K562 (cell line): ENCODE measurements at regions not wholly inside any gene's neighbourhood (a gene's known extent, or its start where the extent isn't known, plus 50 kb on each side); places are given as distances from the start of the nearest gene placed in this dataset.

Source experiments
- ATAC-seq: fragments of 200-7000 bp; cut with Tn5 transposase; 3 replicates; pipeline ENCODE4 v1.9.1; 2020; ENCODE audit warnings: moderate library complexity
- BruUV-seq: library from RNA; stranded (reverse); fragments of 400-500 nt; replicated peaks from 2 replicates; lab custom pipeline; 2021; lab: Mats Ljungman, UMichigan
- CTCF ChIA-PET: fragments of 300-600 bp; formaldehyde crosslinking; extraction: SDS; loops from one replicate; lab custom pipeline; 2021; ENCODE audit warnings: low intra/inter-chr PET ratio; lab: Yijun Ruan, JAX
- POLR2A ChIA-PET: fragments of 300-600, 350-650 bp; sonication (Branson Sonifier 250); formaldehyde crosslinking; extraction: SDS; loops from one replicate; lab custom pipeline; 2021; ENCODE audit warnings: antibody characterized with exemption, inconsistent platforms; lab: Yijun Ruan, JAX
- DNase-seq, 4 experiments: peaks; one replicate each; pipeline versions ENCODE4 v3.0.0 to v3.0.0-alpha.2; 2011 to 2018; ENCODE audit warnings: low spot score in 3 of 4, mixed read lengths in 3 of 4; ENCODE audit errors: extremely low read depth in 1 of 4
- FAIRE-seq: peaks from 2 replicates; lab custom pipeline; 2011; peaks lifted over from hg19 to GRCh38; lab: Jason Lieb, UNC
- H2AFZ ChIP-seq: 2 replicates; pipeline ENCODE4 v1.6.0; 2011; ENCODE audit warnings: low read depth, low read length, control low read depth, inconsistent platforms
- H3K27ac ChIP-seq: fragments of 200-600 bp; 3 replicates; pipeline ENCODE4 v1.8.0; 2011; ENCODE audit warnings: low read depth, mild to moderate bottlenecking, control low read depth, inconsistent platforms, low read length, moderate library complexity, mixed read lengths; ENCODE audit errors: extremely low read depth
- H3K27me3 ChIP-seq, 2 experiments: fragments of 300-600 bp in 1 of 2; 2 replicates in 1 of 2; 3 replicates in 1 of 2; pipeline versions ENCODE4 v1.6.0 to v1.8.0; 2011; ENCODE audit warnings: inconsistent platforms in 2 of 2, low read length in 2 of 2, mild to moderate bottlenecking in 1 of 2, mixed read lengths in 1 of 2, moderate library complexity in 1 of 2; ENCODE audit not compliant: control insufficient read depth in 2 of 2, insufficient read depth in 2 of 2
- H3K36me3 ChIP-seq: fragments of 300-600 bp; 3 replicates; pipeline ENCODE4 v1.8.0; 2011; ENCODE audit warnings: mild to moderate bottlenecking, low read length, inconsistent platforms; ENCODE audit not compliant: control insufficient read depth, insufficient read depth
- H3K4me1 ChIP-seq, 2 experiments: fragments of 200-600 bp in 1 of 2; replicated peaks in 1 of 2; 2 replicates in 1 of 2; 3 replicates in 1 of 2; pipeline versions ENCODE4 v1.5.1 to v1.8.0; 2011; ENCODE audit warnings: inconsistent platforms in 2 of 2, low read length in 2 of 2, mild to moderate bottlenecking in 1 of 2, mixed read lengths in 1 of 2, moderate library complexity in 1 of 2; ENCODE audit not compliant: control insufficient read depth in 2 of 2, insufficient read depth in 2 of 2
- H3K4me2 ChIP-seq: 2 replicates; pipeline ENCODE4 v1.6.1; 2011; ENCODE audit warnings: low read length, control low read depth, inconsistent platforms, mixed read lengths; ENCODE audit not compliant: insufficient read depth
- H3K4me3 ChIP-seq: fragments of 200-600 bp; sonication (generic), shearing (Covaris generic); 2 replicates; pipeline ENCODE4 v1.5.1; 2016; ENCODE audit warnings: control low read depth, inconsistent platforms
- H3K79me2 ChIP-seq: fragments of 200-600 bp; 3 replicates; pipeline ENCODE4 v1.8.0; 2011; ENCODE audit warnings: low read length, inconsistent platforms; ENCODE audit not compliant: control insufficient read depth, insufficient read depth
- H3K9ac ChIP-seq, 2 experiments: 2 replicates each; pipeline versions ENCODE4 v1.6.0 to v1.6.1; 2011; ENCODE audit warnings: low read depth in 2 of 2, low read length in 2 of 2, control low read depth in 1 of 2, inconsistent platforms in 1 of 2, mild to moderate bottlenecking in 1 of 2, mixed read lengths in 1 of 2; ENCODE audit not compliant: insufficient read depth in 1 of 2
- H3K9me1 ChIP-seq: one replicate; pipeline ENCODE4 v1.6.0; 2011; ENCODE audit warnings: inconsistent platforms, mild to moderate bottlenecking, low read length, moderate library complexity; ENCODE audit not compliant: control insufficient read depth, insufficient read depth
- H3K9me3 ChIP-seq: replicated peaks from 2 replicates; pipeline ENCODE4 v1.5.1; 2011; ENCODE audit warnings: low read depth, low read length, inconsistent platforms; ENCODE audit not compliant: control insufficient read depth, insufficient read depth
- H4K20me1 ChIP-seq: replicated peaks from 2 replicates; pipeline ENCODE4 v1.6.1; 2011; ENCODE audit warnings: low read length, inconsistent platforms, mixed read lengths; ENCODE audit not compliant: control insufficient read depth, insufficient read depth
- ADNP ChIP-seq: fragments of 200-800 bp; sonication (Bioruptor generic); IDR thresholded peaks from 2 replicates; pipeline ENCODE4 v1.6.1; 2016; ENCODE audit warnings: missing genetic modification characterization, missing compliant biosample characterization
- CHD4 ChIP-seq: fragments of 200-600 bp; sonication (generic); IDR thresholded peaks from 3 replicates; pipeline ENCODE4 v1.6.1; 2012; ENCODE audit warnings: low read depth, mild to moderate bottlenecking, mixed read lengths, low read length, inconsistent platforms; ENCODE audit not compliant: insufficient read depth, insufficient replicate concordance, poor library complexity, severe bottlenecking
- FOXP1 ChIP-seq: sonication (generic); formaldehyde crosslinking; IDR thresholded peaks from 2 replicates; pipeline ENCODE4 v1.8.0; 2022; ENCODE audit warnings: mild to moderate bottlenecking, missing genetic modification reagents
- IFI16 ChIP-seq: fragments of 250-450 bp; sonication (Bioruptor Pico); IDR thresholded peaks from 2 replicates; pipeline ENCODE4 v2.1.2; 2022; ENCODE audit warnings: mild to moderate bottlenecking, inconsistent platforms
- KLF6 ChIP-seq: fragments of 250-450 bp; sonication (Bioruptor Pico); IDR thresholded peaks from 2 replicates; pipeline ENCODE4 v1.4.0; 2020; ENCODE audit warnings: mild to moderate bottlenecking, moderate library complexity, borderline replicate concordance
- NFIC ChIP-seq: fragments of 450-650 bp; IDR thresholded peaks from 2 replicates; pipeline ENCODE4 v1.6.1; 2017; ENCODE audit warnings: mild to moderate bottlenecking, inconsistent platforms
- RBM14 ChIP-seq: fragments of 200-400 bp; formaldehyde crosslinking; IDR thresholded peaks from 2 replicates; pipeline ENCODE4 v1.6.1; 2018; ENCODE audit warnings: low read depth, mild to moderate bottlenecking, low read length, moderate library complexity, borderline replicate concordance; ENCODE audit not compliant: insufficient read depth
- STAT5A ChIP-seq: IDR thresholded peaks from 2 replicates; pipeline ENCODE4 v1.6.1; 2012; ENCODE audit warnings: low read length, inconsistent platforms, borderline replicate concordance
- USF2 ChIP-seq: sonication (generic); formaldehyde crosslinking; IDR thresholded peaks from 2 replicates; pipeline ENCODE4 v1.5.0; 2020; ENCODE audit warnings: missing genetic modification reagents
- ZC3H4 ChIP-seq: sonication (generic); formaldehyde crosslinking; IDR thresholded peaks from 2 replicates; pipeline ENCODE4 v1.9.0; 2021; ENCODE audit warnings: missing genetic modification reagents, borderline replicate concordance
- ZKSCAN1 ChIP-seq: fragments of 150-350 bp; IDR thresholded peaks from 2 replicates; pipeline ENCODE4 v1.6.1; 2016; ENCODE audit warnings: low read depth, low read length
- ZNF586 ChIP-seq: fragments of 450-650 bp; formaldehyde crosslinking; conservative IDR thresholded peaks from 2 replicates; pipeline ENCODE4 v1.4.0; 2020; ENCODE audit warnings: mild to moderate bottlenecking, moderate library complexity
- WGBS: fragments of 100-300 bp; shearing (Covaris generic); methylation state at CpG from one replicate; pipeline ENCODE4 v1.1.6; 2016; ENCODE audit warnings: low coverage, mixed read lengths; ENCODE audit not compliant: insufficient coverage; ENCODE audit errors: missing lambda C conversion rate; 5-methylcytosine and 5-hydroxymethylcytosine counted together
- in situ Hi-C: fragments of 300-500 bp; cut with MboI; formaldehyde crosslinking; loops from 4 replicates; pipeline ENCODE4 v1.15.0; 2018; ENCODE audit warnings: inconsistent platforms, mixed read lengths
- intact Hi-C: fragments of 100-400 bp; cut with micrococcal nuclease; formaldehyde crosslinking; loops from 2 replicates; pipeline ENCODE4 v1.14.2; 2022

- Histone ChIP-seq H3K9me3 (no peaks in the 10 kb centered on the region), H2AFZ (no peak overlapping the region), H3K79me2 (no peaks in the 10 kb centered on the region), H3K27me3 (no peaks in the 10 kb centered on the region), H3K27ac (no peak overlapping the region), H3K4me3 (no peak overlapping the region), H3K9me1 (no peaks in the 10 kb centered on the region), H3K36me3 (no peaks in the 10 kb centered on the region), H3K4me1 (peaks cover 0 to 3% of the 10 kb centered on the region in 2 experiments; a peak in 2 of 5 replicates), H3K4me2 (no peak overlapping the region), H4K20me1 (no peaks in the 10 kb centered on the region), H3K9ac (no peak overlapping the region)
- FAIRE-seq: no peak
- ATAC-seq: no peak
- ChIA-PET POLR2A (no interaction called here), CTCF (no interaction called here)
- WGBS: 13% methylated on average over 3 of the region's 3 CpGs
- intact Hi-C loops: no loop called here
- TF ChIP-seq RBM14 (no peak), ZKSCAN1 (peak; percentile 96), USF2 (CRISPR knock-in tag) (no peak), CHD4 (peak; percentile 85), ZC3H4 (CRISPR knock-in tag) (no peak), ADNP (tag) (0 out of 2 replicates have a peak, but pooled peaks have one; percentile 15), FOXP1 (no peak), NFIC (peak; percentile 46), IFI16 (CRISPR knock-in tag) (no peak), KLF6 (no peak), ZNF586 (CRISPR knock-in tag) (no peak), STAT5A (no peak)
- no TSS peak for BruUV-seq
- DNase-seq: no peak
- in situ Hi-C loops: no loop called here
Observed at GRCh38 chr19:5234412-5234811, 106.2 kb downstream of the PTPRS start.
